CD4-positive, alpha-beta T cell treated with Interleukin-2 at 100 ng/mL for 4 hours (primary cell): ENCODE measurements at regions not wholly inside any gene's neighbourhood (a gene's known extent, or its start where the extent isn't known, plus 50 kb on each side); places are given as distances from the start of the nearest gene placed in this dataset.

Experiments
- DNase-seq: peaks from one replicate; pipeline ENCODE4 v3.0.0-alpha.2; 2020; ENCODE audit warnings: low spot score

- no peak for DNase-seq
These were observed 343.3 kb upstream of the RPS6KA3 start for GRCh38 chrX:20609916-20610415.

GRCh38 chrX:20606831-20607230 lies 340.1 kb upstream of the RPS6KA3 start:
- DNase-seq, result no peak

GRCh38 chrX:20596856-20597255 lies 330.1 kb upstream of the RPS6KA3 start:
- no peak for DNase-seq

GRCh38 chrX:20595928-20596575 lies 329.3 kb upstream of the RPS6KA3 start:
- no peak for DNase-seq

GRCh38 chrX:20594985-20595384 lies 328.3 kb upstream of the RPS6KA3 start:
- no peak for DNase-seq

- no peak for DNase-seq
These were observed 327.1 kb upstream of the RPS6KA3 start for GRCh38 chrX:20593836-20594235.

GRCh38 chrX:20593402-20593801 lies 326.7 kb upstream of the RPS6KA3 start:
- DNase-seq, result no peak

- no peak for DNase-seq
These were observed 324.5 kb upstream of the RPS6KA3 start for GRCh38 chrX:20591246-20591645.

GRCh38 chrX:20585782-20586181 lies 319.1 kb upstream of the RPS6KA3 start:
- DNase-seq, result no peak

GRCh38 chrX:20571611-20572010 lies 304.9 kb upstream of the RPS6KA3 start:
- DNase-seq, result no peak

- no peak for DNase-seq
These were observed 300.4 kb upstream of the RPS6KA3 start for GRCh38 chrX:20567108-20567507.

GRCh38 chrX:20547611-20548051 lies 280.9 kb upstream of the RPS6KA3 start:
- DNase-seq, result no peak

GRCh38 chrX:20545538-20545937 lies 278.8 kb upstream of the RPS6KA3 start:
- DNase-seq, result no peak

GRCh38 chrX:20542072-20542471 lies 275.4 kb upstream of the RPS6KA3 start:
- no peak for DNase-seq

GRCh38 chrX:20538974-20539373 lies 272.3 kb upstream of the RPS6KA3 start:
- DNase-seq, result no peak

- DNase-seq, result no peak
These were observed 265.0 kb upstream of the RPS6KA3 start for GRCh38 chrX:20531667-20532066.

- DNase-seq, result peak; percentile 59
These were observed 263.8 kb upstream of the RPS6KA3 start for GRCh38 chrX:20530406-20530921.

GRCh38 chrX:20529711-20530110 lies 263.0 kb upstream of the RPS6KA3 start:
- no peak for DNase-seq

- no peak for DNase-seq
These were observed 262.6 kb upstream of the RPS6KA3 start for GRCh38 chrX:20529301-20529700.

GRCh38 chrX:20527558-20528011 lies 260.9 kb upstream of the RPS6KA3 start:
- DNase-seq, result peak; percentile 14

- no peak for DNase-seq
These were observed 260.3 kb upstream of the RPS6KA3 start for GRCh38 chrX:20527041-20527440.

GRCh38 chrX:20523626-20524312 lies 257.1 kb upstream of the RPS6KA3 start:
- DNase-seq, result no peak

GRCh38 chrX:20522420-20522819 lies 255.7 kb upstream of the RPS6KA3 start:
- no peak for DNase-seq
